H1 (cell line): ENCODE measurements at regions not wholly inside any gene's neighbourhood (a gene's known extent, or its start where the extent isn't known, plus 50 kb on each side); places are given as distances from the start of the nearest gene placed in this dataset.

Experiments
- CTCF ChIA-PET: fragments of 300-600 bp; sonication (Branson Sonifier 250); formaldehyde crosslinking; loops from one replicate; lab custom pipeline; 2021; ENCODE audit not compliant: partially characterized antibody; lab: Charles Lee
- POLR2A ChIA-PET: fragments of 300-600 bp; sonication (Branson Sonifier 250); formaldehyde crosslinking; loops from one replicate; lab custom pipeline; 2021; ENCODE audit warnings: inconsistent platforms; ENCODE audit not compliant: partially characterized antibody; lab: Charles Lee
- DNase-seq, 2 experiments: peaks; one replicate each; pipeline versions ENCODE4 v3.0.0 to v3.0.0-alpha.2; 2010 to 2022; ENCODE audit warnings: low spot score in 2 of 2, low read depth in 1 of 2, mixed read lengths in 1 of 2
- FAIRE-seq: peaks from 2 replicates; lab custom pipeline; 2011; peaks lifted over from hg19 to GRCh38; lab: Jason Lieb, UNC
- H2AFZ ChIP-seq: 2 replicates; pipeline ENCODE4 v1.8.1; 2012; ENCODE audit warnings: low read length, inconsistent platforms
- H2AK5ac ChIP-seq: 2 replicates; pipeline ENCODE4 v1.6.1; 2013; ENCODE audit warnings: low read depth, low read length
- H2BK120ac ChIP-seq: replicated peaks from 2 replicates; pipeline ENCODE3; 2013; ENCODE audit warnings: low read depth, low read length, inconsistent platforms
- H2BK12ac ChIP-seq: 2 replicates; pipeline ENCODE4 v1.6.1; 2013; ENCODE audit warnings: low read depth, low read length
- H2BK15ac ChIP-seq: 2 replicates; pipeline ENCODE4 v1.6.1; 2013; ENCODE audit warnings: low read length
- H2BK20ac ChIP-seq: 2 replicates; pipeline ENCODE4 v1.6.1; 2013; ENCODE audit warnings: low read length
- H2BK5ac ChIP-seq: 2 replicates; pipeline ENCODE4 v1.6.1; 2013; ENCODE audit warnings: low read depth, low read length
- H3K14ac ChIP-seq: 2 replicates; pipeline ENCODE4 v1.6.1; 2013; ENCODE audit warnings: inconsistent platforms; ENCODE audit not compliant: insufficient read length
- H3K18ac ChIP-seq: 2 replicates; pipeline ENCODE4 v1.6.1; 2013; ENCODE audit warnings: low read length; ENCODE audit errors: extremely low read depth
- H3K23ac ChIP-seq: 2 replicates; pipeline ENCODE4 v1.6.1; 2013; ENCODE audit warnings: inconsistent platforms; ENCODE audit not compliant: insufficient read length
- H3K23me2 ChIP-seq: 2 replicates; pipeline ENCODE4 v1.6.1; 2013; ENCODE audit warnings: low read depth, low read length
- H3K27ac ChIP-seq: 2 replicates; pipeline ENCODE4 v1.6.1; 2011; ENCODE audit warnings: low read depth, low read length, inconsistent platforms
- H3K27me3 ChIP-seq, 4 experiments: replicated peaks in 1 of 4; 1 replicate in 1 of 4; 2 replicates in 3 of 4; pipeline versions ENCODE4 v1.6.1 to v1.8.1; 2011 to 2013; ENCODE audit warnings: low read length in 3 of 4, mild to moderate bottlenecking in 3 of 4, inconsistent platforms in 2 of 4, mixed read lengths in 2 of 4, moderate library complexity in 1 of 4; ENCODE audit not compliant: control insufficient read depth in 3 of 4, insufficient read depth in 3 of 4; ENCODE audit errors: extremely low read depth in 1 of 4
- H3K36me3 ChIP-seq, 4 experiments: 2 replicates each; pipeline versions ENCODE4 v1.6.1 to v1.8.1; 2011 to 2013; ENCODE audit warnings: mild to moderate bottlenecking in 4 of 4, low read length in 3 of 4, moderate library complexity in 2 of 4, control low read depth in 1 of 4, inconsistent platforms in 1 of 4; ENCODE audit not compliant: insufficient read depth in 4 of 4, control insufficient read depth in 2 of 4
- H3K4ac ChIP-seq: replicated peaks from 2 replicates; pipeline ENCODE3; 2013; ENCODE audit warnings: low read length, low read depth, mixed read lengths, inconsistent platforms; ENCODE audit not compliant: insufficient read length
- H3K4me1 ChIP-seq, 4 experiments: replicated peaks in 1 of 4; 1 replicate in 1 of 4; 2 replicates in 3 of 4; pipeline versions ENCODE4 v1.6.1 to v1.8.1; 2011 to 2013; ENCODE audit warnings: low read length in 3 of 4, inconsistent platforms in 2 of 4, mixed read lengths in 1 of 4; ENCODE audit not compliant: insufficient read depth in 4 of 4, control insufficient read depth in 3 of 4
- H3K4me2 ChIP-seq, 2 experiments: 2 replicates each; pipeline versions ENCODE4 v1.6.1 to v1.8.1; 2011 to 2013; ENCODE audit warnings: low read depth in 2 of 2, low read length in 2 of 2, control low read depth in 1 of 2, inconsistent platforms in 1 of 2, mild to moderate bottlenecking in 1 of 2; ENCODE audit not compliant: insufficient read depth in 1 of 2
- H3K4me3 ChIP-seq, 4 experiments: fragments of 200-600, 300-600 bp in 1 of 4; sonication (generic), shearing (Covaris generic), sonication (Bioruptor Twin) in 1 of 4; 2 replicates each; pipeline versions ENCODE4 v1.5.1 to v1.8.1; 2011 to 2016; ENCODE audit warnings: low read length in 4 of 4, low read depth in 3 of 4, control low read depth in 2 of 4, inconsistent platforms in 2 of 4, mild to moderate bottlenecking in 2 of 4, mixed read lengths in 1 of 4, moderate library complexity in 1 of 4; ENCODE audit not compliant: insufficient read depth in 2 of 4; ENCODE audit errors: extremely low read depth in 1 of 4
- H3K56ac ChIP-seq: replicated peaks from 2 replicates; pipeline ENCODE3; 2013; ENCODE audit warnings: low read depth, mild to moderate bottlenecking, mixed read lengths, low read length, inconsistent platforms; ENCODE audit not compliant: insufficient read length
- H3K79me1 ChIP-seq: 2 replicates; pipeline ENCODE4 v1.6.1; 2013; ENCODE audit warnings: low read depth, low read length, control low read depth
- H3K79me2 ChIP-seq, 2 experiments: 2 replicates each; pipeline versions ENCODE4 v1.6.1 to v1.8.1; 2012 to 2013; ENCODE audit warnings: low read length in 2 of 2, mild to moderate bottlenecking in 2 of 2, inconsistent platforms in 1 of 2; ENCODE audit not compliant: insufficient read depth in 2 of 2, control insufficient read depth in 1 of 2
- H3K9ac ChIP-seq, 4 experiments: replicated peaks in 1 of 4; 1 replicate in 1 of 4; 2 replicates in 3 of 4; pipeline versions ENCODE4 v1.6.1 to v1.8.1; 2011 to 2013; ENCODE audit warnings: low read depth in 3 of 4, low read length in 3 of 4, control low read depth in 2 of 4, mild to moderate bottlenecking in 2 of 4, moderate library complexity in 2 of 4, inconsistent platforms in 1 of 4; ENCODE audit errors: extremely low read depth in 1 of 4
- H3K9me3 ChIP-seq, 2 experiments: 2 replicates each; pipeline versions ENCODE4 v1.6.1 to v1.8.1; 2012 to 2013; ENCODE audit warnings: mild to moderate bottlenecking in 2 of 2, moderate library complexity in 2 of 2, control low read depth in 1 of 2, inconsistent platforms in 1 of 2, low read depth in 1 of 2, low read length in 1 of 2, mixed read lengths in 1 of 2; ENCODE audit not compliant: insufficient read depth in 2 of 2
- H4K20me1 ChIP-seq, 2 experiments: replicated peaks in 1 of 2; 2 replicates each; pipeline versions ENCODE3 to v1.8.1; 2011 to 2013; ENCODE audit warnings: inconsistent platforms in 2 of 2, low read length in 2 of 2, mild to moderate bottlenecking in 1 of 2; ENCODE audit not compliant: insufficient read depth in 2 of 2, control insufficient read depth in 1 of 2
- H4K5ac ChIP-seq: 2 replicates; pipeline ENCODE4 v1.6.1; 2013; ENCODE audit warnings: low read length, low read depth, mixed read lengths, inconsistent platforms; ENCODE audit not compliant: insufficient read length
- H4K8ac ChIP-seq: 2 replicates; pipeline ENCODE4 v1.8.0; 2013; ENCODE audit warnings: mild to moderate bottlenecking, moderate library complexity, low read length, inconsistent platforms; ENCODE audit not compliant: insufficient read depth; ENCODE audit errors: extremely low read depth
- H4K91ac ChIP-seq: replicated peaks from 2 replicates; pipeline ENCODE3; 2013; ENCODE audit warnings: low read length, mixed read lengths, inconsistent platforms; ENCODE audit not compliant: insufficient read length
- CBX5 ChIP-seq: fragments of 300-800, 300-1000 bp; sonication (generic); IDR thresholded peaks from 2 replicates; pipeline ENCODE4 v1.7.1; 2016; ENCODE audit warnings: antibody characterized with exemption, low read length, low read depth
- HDAC2 ChIP-seq, 2 experiments: fragments of 300-600 bp in 1 of 2; sonication (generic) in 1 of 2; IDR thresholded peaks; 2 replicates each; pipeline ENCODE4 v1.6.1; 2011 to 2012; ENCODE audit warnings: low read depth in 2 of 2, low read length in 2 of 2, mild to moderate bottlenecking in 2 of 2, moderate library complexity in 2 of 2, borderline replicate concordance in 1 of 2, inconsistent platforms in 1 of 2
- HDAC6 ChIP-seq: IDR thresholded peaks from one replicate; pipeline ENCODE4 v1.7.1; 2012; ENCODE audit warnings: low read depth, mild to moderate bottlenecking, inconsistent platforms, low read length, moderate library complexity
- KDM4A ChIP-seq: IDR thresholded peaks from one replicate; pipeline ENCODE4 v1.7.1; 2012; ENCODE audit warnings: low read depth, mild to moderate bottlenecking, moderate library complexity, low read length, inconsistent platforms; ENCODE audit not compliant: severe bottlenecking
- NRF1 ChIP-seq: IDR thresholded peaks from 2 replicates; pipeline ENCODE4 v1.6.1; 2011; ENCODE audit warnings: mild to moderate bottlenecking, low read depth, low read length, improper control_type of control experiment
- POLR2AphosphoS5 ChIP-seq: IDR thresholded peaks from 2 replicates; pipeline ENCODE4 v1.6.1; 2011; ENCODE audit warnings: low read depth, low read length
- RNF2 ChIP-seq: fragments of 200-900, 300-1000 bp; sonication (generic); IDR thresholded peaks from 2 replicates; pipeline ENCODE4 v1.7.1; 2016; ENCODE audit warnings: borderline replicate concordance, low read depth, mild to moderate bottlenecking, antibody characterized with exemption, low read length; ENCODE audit not compliant: poor library complexity, severe bottlenecking; ENCODE audit errors: missing control alignments
- RXRA ChIP-seq: IDR thresholded peaks from 2 replicates; pipeline ENCODE4 v1.6.1; 2011; ENCODE audit warnings: low read depth, mild to moderate bottlenecking, low read length, moderate library complexity; ENCODE audit not compliant: insufficient read depth
- TAF7 ChIP-seq: optimal IDR thresholded peaks from 2 replicates; pipeline ENCODE3; 2011; ENCODE audit warnings: low read depth, mild to moderate bottlenecking, inconsistent platforms, low read length, moderate library complexity, borderline replicate concordance
- TEAD4 ChIP-seq: IDR thresholded peaks from 2 replicates; pipeline ENCODE4 v1.6.1; 2012; ENCODE audit warnings: low read depth, low read length, inconsistent platforms, mixed read lengths
- WGBS, 2 experiments: shearing (Covaris generic) in 1 of 2; methylation state at CpG; one replicate each; pipeline versions ENCODE4 v1.1.6 to v1.1.7; 2013 to 2015; ENCODE audit warnings: low lambda C conversion rate in 2 of 2, mixed read lengths in 2 of 2, inconsistent platforms in 1 of 2, low coverage in 1 of 2, missing lambda C conversion rate in 1 of 2; ENCODE audit not compliant: insufficient replicate concordance in 2 of 2, insufficient coverage in 1 of 2, insufficient read length in 1 of 2; ENCODE audit errors: extremely low coverage in 1 of 2, missing lambda C conversion rate in 1 of 2; 5-methylcytosine and 5-hydroxymethylcytosine counted together
- TF ChIP-seq, protein P1 (sequence below): IDR thresholded peaks from 2 replicates; pipeline ENCODE4 v1.6.1; 2011; ENCODE audit warnings: low read length, improper control_type of control experiment
- TF ChIP-seq, protein P2 (sequence below): IDR thresholded peaks from 2 replicates; pipeline ENCODE4 v1.6.1; 2012; ENCODE audit warnings: inconsistent platforms

DNA sequence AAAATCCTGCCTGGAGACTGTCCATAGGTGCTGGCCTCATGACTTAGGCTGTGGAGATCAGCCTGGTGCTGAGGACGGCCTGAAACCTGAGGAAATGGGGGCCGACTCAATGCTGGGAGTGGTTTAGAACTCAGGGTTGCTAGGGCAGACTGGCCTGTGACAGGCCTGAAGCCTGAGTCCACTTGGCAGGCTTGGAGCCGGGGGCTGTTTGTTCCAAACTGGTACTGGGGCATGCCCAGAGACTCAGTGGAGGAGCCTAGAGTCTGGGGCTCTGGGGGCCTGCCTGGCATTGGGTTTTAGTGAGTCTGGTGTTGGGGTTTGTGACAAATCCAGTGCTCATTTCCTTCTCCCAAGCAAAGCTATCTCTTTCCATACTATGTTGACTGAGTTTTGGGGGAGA is 489.7 kb upstream of the CNKSR2 start:
- Histone ChIP-seq H3K4me1 (no peaks in the 10 kb centered on the region), H3K23me2 (no peaks in the 10 kb centered on the region), H3K4me2 (no peak overlapping the region), H3K4me3 (no peak overlapping the region), H2BK5ac (no peak overlapping the region), H4K8ac (no peak overlapping the region), H2BK12ac (no peak overlapping the region), H2AK5ac (no peak overlapping the region), H3K14ac (no peak overlapping the region), H3K56ac (no peak overlapping the region), H4K91ac (no peak overlapping the region), H2BK120ac (no peak overlapping the region), H3K9ac (no peak overlapping the region), H3K79me1 (no peaks in the 10 kb centered on the region), H4K20me1 (no peaks in the 10 kb centered on the region), H2BK15ac (no peak overlapping the region), H2AFZ (no peak overlapping the region), H3K9me3 (no peaks in the 10 kb centered on the region), H3K79me2 (no peaks in the 10 kb centered on the region), H3K36me3 (no peaks in the 10 kb centered on the region), H3K4ac (no peak overlapping the region), H4K5ac (no peak overlapping the region), H3K23ac (no peak overlapping the region), H3K27me3 (no peaks in the 10 kb centered on the region), H2BK20ac (no peak overlapping the region), H3K27ac (no peak overlapping the region), H3K18ac (no peak overlapping the region)
- no peak for FAIRE-seq
- no peak for DNase-seq
- CTCF ChIA-PET: no interaction called here
- whole genome bisulfite sequencing, 2 experiments: 100% methylated on average over 2 of the region's 3 CpGs; no CpG with 5 or more reads in 1 of the 2 experiments
- POLR2A ChIA-PET: no interaction called here
- TF ChIP-seq RXRA (no peak), NRF1 (no peak), RNF2 (no peak), KDM4A (no peak), POLR2AphosphoS5 (no peak), HDAC6 (no peak), TEAD4 (no peak), HDAC2 (IDR thresholded peaks at IDR 0.05; ENCODE audit: borderline replicate concordance in 1 of 2, low read depth in 2 of 2, low read length in 2 of 2) (no peak), CBX5 (no peak), TAF7 (no peak)
- TF ChIP-seq, protein P1, sequence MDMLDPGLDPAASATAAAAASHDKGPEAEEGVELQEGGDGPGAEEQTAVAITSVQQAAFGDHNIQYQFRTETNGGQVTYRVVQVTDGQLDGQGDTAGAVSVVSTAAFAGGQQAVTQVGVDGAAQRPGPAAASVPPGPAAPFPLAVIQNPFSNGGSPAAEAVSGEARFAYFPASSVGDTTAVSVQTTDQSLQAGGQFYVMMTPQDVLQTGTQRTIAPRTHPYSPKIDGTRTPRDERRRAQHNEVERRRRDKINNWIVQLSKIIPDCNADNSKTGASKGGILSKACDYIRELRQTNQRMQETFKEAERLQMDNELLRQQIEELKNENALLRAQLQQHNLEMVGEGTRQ: no peak
- TF ChIP-seq, protein P2, sequence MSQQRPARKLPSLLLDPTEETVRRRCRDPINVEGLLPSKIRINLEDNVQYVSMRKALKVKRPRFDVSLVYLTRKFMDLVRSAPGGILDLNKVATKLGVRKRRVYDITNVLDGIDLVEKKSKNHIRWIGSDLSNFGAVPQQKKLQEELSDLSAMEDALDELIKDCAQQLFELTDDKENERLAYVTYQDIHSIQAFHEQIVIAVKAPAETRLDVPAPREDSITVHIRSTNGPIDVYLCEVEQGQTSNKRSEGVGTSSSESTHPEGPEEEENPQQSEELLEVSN: no peak
